Stomach (tissue), 4 donors: ENCODE measurements at regions not wholly inside any gene's neighbourhood (a gene's known extent, or its start where the extent isn't known, plus 50 kb on each side); places are given as distances from the start of the nearest gene placed in this dataset.

Experiments used
- EP300 ChIP-seq: sonication (generic); formaldehyde crosslinking; IDR thresholded peaks from one replicate; pipeline ENCODE4 v1.6.1; 2017; ENCODE audit warnings: antibody characterized with exemption
- POLR2A ChIP-seq, 4 donors: fragments of 450-650 bp; IDR thresholded peaks; one replicate each; pipeline ENCODE4 v1.6.1; 2016; ENCODE audit warnings: antibody characterized with exemption in 4 of 4, control low read depth in 2 of 4, mild to moderate bottlenecking in 1 of 4, moderate library complexity in 1 of 4
- POLR2AphosphoS5 ChIP-seq, 3 donors: sonication (generic); formaldehyde crosslinking; IDR thresholded peaks; one replicate each; pipeline ENCODE4 v1.6.1; 2016; ENCODE audit warnings: antibody characterized with exemption in 3 of 3
- TF ChIP-seq, protein P1 (sequence below), 7 experiments: fragments of 450-650 bp in 4 of 7; fragments of 200-600 bp in 3 of 7; sonication (generic) in 3 of 7; IDR thresholded peaks; one replicate each; pipeline ENCODE4 v1.5.1; 2016 to 2019; ENCODE audit warnings: antibody characterized with exemption in 7 of 7, control low read depth in 2 of 7, mild to moderate bottlenecking in 1 of 7

DNA sequence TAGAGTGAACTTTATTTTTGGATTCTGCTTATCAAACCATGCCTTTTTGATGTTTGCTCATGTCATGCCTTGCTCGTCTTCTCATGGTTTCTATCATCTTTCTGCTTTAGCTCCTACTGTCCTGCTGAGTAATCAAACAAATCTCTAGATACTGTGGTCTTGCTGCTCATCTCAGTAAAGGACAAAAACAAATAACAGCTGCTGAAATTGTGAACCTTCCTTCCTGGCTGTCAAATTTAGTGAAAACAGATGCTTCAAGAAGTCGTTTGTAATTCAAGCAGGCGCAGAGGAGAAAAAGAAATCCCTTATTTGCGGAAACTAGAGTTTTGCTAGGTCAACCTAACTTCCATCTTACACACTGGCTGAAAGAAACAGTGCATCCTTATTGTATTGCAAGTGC lies 616.1 kb upstream of the ALCAM start:
- TF ChIP-seq, protein P1, sequence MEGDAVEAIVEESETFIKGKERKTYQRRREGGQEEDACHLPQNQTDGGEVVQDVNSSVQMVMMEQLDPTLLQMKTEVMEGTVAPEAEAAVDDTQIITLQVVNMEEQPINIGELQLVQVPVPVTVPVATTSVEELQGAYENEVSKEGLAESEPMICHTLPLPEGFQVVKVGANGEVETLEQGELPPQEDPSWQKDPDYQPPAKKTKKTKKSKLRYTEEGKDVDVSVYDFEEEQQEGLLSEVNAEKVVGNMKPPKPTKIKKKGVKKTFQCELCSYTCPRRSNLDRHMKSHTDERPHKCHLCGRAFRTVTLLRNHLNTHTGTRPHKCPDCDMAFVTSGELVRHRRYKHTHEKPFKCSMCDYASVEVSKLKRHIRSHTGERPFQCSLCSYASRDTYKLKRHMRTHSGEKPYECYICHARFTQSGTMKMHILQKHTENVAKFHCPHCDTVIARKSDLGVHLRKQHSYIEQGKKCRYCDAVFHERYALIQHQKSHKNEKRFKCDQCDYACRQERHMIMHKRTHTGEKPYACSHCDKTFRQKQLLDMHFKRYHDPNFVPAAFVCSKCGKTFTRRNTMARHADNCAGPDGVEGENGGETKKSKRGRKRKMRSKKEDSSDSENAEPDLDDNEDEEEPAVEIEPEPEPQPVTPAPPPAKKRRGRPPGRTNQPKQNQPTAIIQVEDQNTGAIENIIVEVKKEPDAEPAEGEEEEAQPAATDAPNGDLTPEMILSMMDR (IDR thresholded peaks at IDR 0.05) = no peak
- TF ChIP-seq POLR2AphosphoS5 (IDR thresholded peaks at IDR 0.05) (no peak), POLR2A (IDR thresholded peaks at IDR 0.05) (no peak), EP300 (no peak)
